ENCODE measurements at regions not wholly inside any gene's neighbourhood (a gene's known extent, or its start where the extent isn't known, plus 50 kb on each side); places are given as distances from the start of the nearest gene placed in this dataset.

GRCh38 chr18:29644276-29644675, 1398.3 kb downstream of the DSC3 start:
- no peak for DNase-seq (ENCODE audit: low read depth in 2 of 3, low spot score in 2 of 3)

- DNase-seq (ENCODE audit: low read depth in 2 of 3, low spot score in 2 of 3), result no peak
These were observed 1413.0 kb downstream of the DSC3 start for GRCh38 chr18:29629493-29630036.

GRCh38 chr18:29626094-29626493, 1416.4 kb downstream of the DSC3 start:
- no peak for DNase-seq (ENCODE audit: low read depth in 2 of 3, low spot score in 2 of 3)

DNA sequence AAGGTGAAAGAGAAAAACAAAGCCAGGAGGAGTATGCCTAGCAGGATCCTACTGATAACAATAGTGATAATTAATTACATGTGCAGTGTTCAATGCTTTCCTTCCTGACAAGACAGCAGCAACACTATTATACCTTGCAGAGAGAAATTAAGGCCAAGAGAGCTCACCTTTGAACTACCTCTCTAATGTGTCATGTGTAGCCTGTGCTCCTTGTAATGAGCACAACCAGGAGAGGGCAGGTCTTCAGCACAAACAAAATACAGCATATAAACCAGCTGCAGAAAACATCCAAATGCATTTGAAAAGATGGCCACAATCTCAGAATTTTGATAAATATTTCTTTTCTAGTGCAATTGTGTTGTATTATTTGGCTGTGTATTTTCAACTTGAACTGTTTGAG, 1425.7 kb downstream of the DSC3 start:
- no peak for DNase-seq (ENCODE audit: low read depth in 2 of 3, low spot score in 2 of 3)

GRCh38 chr18:29608982-29609381, 1432.1 kb upstream of the CDH2 start:
- no peak for DNase-seq (ENCODE audit: low read depth in 2 of 3, low spot score in 2 of 3)

GRCh38 chr18:29605365-29605764, 1428.4 kb upstream of the CDH2 start:
- DNase-seq (ENCODE audit: low read depth in 2 of 3, low spot score in 2 of 3), result no peak

DNA sequence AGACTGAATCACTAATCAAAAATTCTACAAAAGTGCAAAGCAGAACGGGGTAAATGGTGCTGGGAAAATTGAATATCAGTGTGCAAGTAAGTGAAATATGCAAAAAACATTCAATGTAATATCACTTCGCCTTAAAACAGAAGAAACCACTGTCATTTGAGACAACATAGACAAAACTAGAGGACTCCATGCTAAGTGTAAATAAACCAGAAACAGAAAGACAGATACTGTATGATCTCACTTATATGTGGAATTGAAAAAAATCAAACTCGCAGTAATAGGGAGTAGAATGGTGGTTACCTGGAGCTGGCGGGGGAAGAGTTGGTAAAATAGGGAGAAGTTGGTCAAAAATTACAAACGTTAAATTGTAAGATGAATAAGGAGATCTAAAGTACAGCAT, 1420.0 kb upstream of the CDH2 start:
- DNase-seq (ENCODE audit: low read depth in 2 of 3, low spot score in 2 of 3), result no peak

DNA sequence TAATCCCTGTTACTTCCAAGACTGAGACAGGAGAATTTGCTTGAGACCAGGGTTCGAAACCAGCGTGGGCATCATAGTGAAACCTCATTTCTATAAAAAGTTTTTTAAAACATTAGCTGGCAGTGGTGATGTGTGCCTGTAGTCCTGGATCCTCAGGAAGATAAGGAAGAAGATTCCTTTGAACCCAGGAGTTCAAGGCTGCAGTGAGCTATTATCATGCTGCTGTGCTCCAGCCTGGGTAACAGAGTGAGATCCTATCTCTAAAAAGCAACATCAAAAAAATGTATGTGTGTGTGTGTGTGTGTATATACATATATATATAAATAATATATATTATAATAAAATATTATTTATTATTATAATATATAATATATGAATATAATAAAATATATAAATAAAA, 1417.6 kb upstream of the CDH2 start:
- DNase-seq (ENCODE audit: low read depth in 2 of 3, low spot score in 2 of 3), result peak in 1 of 3 donors; percentile 0

- DNase-seq (ENCODE audit: low read depth in 2 of 3, low spot score in 2 of 3), result no peak
These were observed 1411.6 kb upstream of the CDH2 start for GRCh38 chr18:29588446-29589100.

DNA sequence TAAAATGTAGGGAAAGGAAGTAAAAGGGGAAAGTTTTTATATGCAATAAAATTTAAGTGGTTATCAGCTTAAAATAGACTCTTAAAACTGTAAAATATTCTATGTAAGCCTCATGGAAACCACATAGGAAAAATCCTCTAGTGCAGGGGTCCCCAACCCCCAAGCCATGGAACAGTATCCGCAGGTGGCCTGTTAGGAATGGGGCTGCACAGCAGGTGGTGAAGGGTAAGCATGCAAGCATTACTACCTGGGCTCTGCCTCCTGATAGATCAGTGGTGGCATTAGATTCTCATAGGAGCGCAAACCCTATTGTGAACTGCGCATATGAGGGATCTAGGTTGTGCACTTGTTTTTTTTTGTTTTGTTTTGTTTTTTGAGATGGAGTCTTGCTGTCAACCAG, 1409.3 kb upstream of the CDH2 start:
- DNase-seq (ENCODE audit: low read depth in 2 of 3, low spot score in 2 of 3), result no peak

- no peak for DNase-seq (ENCODE audit: low read depth in 2 of 3, low spot score in 2 of 3)
These were observed 1383.3 kb upstream of the CDH2 start for GRCh38 chr18:29560270-29560669.

DNA sequence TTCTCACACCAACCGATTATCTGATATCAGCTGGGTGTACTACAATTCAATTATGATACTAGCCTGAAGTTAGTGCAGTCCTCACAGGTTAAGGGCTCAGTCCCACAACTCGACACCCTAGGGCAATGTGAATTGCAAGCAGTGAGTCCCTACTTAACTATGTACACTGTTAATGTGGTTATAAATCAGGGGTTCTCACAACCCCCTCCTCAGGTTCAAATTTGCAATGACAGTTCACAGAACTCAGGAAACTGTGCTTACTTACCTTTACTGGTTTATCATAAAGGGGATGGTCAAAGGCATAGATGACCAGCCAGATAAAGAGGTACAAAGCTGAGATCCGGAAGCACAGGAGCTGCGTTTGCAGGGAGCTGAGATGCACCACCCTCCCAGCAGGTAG, 1379.1 kb upstream of the CDH2 start:
- no peak for DNase-seq (ENCODE audit: low read depth in 2 of 3, low spot score in 2 of 3)

- no peak for DNase-seq (ENCODE audit: low read depth in 2 of 3, low spot score in 2 of 3)
These were observed 1372.8 kb upstream of the CDH2 start for GRCh38 chr18:29549759-29550158.

DNA sequence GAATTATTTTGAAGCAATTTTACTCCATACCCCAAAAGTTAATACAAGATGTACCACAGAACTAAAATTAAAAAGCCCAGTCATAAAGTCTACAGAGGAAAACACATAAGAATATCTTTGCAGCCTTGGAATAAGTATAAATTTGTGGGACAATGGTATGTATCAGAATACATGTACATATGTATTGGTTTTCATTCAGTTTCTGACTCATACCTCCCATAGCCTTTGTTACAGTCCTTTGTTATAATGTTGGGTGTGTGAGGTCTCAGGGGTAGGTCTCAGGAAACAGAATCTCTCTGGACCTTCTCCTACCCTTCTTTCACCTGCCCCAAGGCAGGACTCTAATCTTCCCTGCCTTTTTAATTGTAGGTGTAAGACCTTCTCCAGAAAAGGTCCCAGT, 1370.7 kb upstream of the CDH2 start:
- no peak for DNase-seq (ENCODE audit: low read depth in 2 of 3, low spot score in 2 of 3)

DNA sequence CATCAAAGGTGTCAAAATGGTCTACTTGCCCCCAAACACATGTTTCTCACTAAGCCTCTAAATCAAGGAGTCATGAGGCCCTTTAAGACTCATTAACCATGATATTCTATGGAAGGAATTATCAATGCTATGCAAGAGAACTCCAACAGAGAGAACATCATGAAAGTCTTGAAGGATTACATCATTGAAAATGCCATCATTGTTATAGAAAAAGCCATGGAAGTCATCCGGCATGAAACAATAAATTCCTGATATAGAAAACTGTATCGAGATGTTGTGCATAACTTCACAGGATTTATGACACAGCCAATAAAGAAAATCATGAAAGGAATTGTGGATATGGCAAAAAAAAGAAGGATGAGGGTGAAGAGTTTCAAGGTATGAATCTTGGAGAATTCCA, 1363.6 kb upstream of the CDH2 start:
- DNase-seq (ENCODE audit: low read depth in 2 of 3, low spot score in 2 of 3), result no peak

GRCh38 chr18:29531746-29532145, 1354.8 kb upstream of the CDH2 start:
- no peak for DNase-seq (ENCODE audit: low read depth in 2 of 3, low spot score in 2 of 3)

DNA sequence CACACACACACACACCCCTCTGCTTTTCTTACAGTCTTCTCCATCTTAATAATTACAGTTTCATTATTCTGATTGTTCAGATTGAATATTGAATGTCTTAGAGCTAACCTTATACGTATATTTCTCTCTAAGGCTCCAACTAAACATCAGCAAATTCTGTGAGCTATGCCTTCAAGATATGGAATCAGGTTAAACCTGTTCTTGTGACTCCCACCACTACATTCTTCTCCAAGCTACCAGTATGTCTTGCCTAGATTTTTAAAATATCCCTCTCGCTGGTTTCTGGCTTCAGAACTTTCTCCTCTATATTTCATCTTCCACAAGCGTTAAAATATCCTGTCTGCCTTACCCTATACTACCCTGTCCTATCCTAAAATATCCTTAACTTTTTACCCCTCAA, 1346.4 kb upstream of the CDH2 start:
- DNase-seq (ENCODE audit: low read depth in 2 of 3, low spot score in 2 of 3), result no peak

DNA sequence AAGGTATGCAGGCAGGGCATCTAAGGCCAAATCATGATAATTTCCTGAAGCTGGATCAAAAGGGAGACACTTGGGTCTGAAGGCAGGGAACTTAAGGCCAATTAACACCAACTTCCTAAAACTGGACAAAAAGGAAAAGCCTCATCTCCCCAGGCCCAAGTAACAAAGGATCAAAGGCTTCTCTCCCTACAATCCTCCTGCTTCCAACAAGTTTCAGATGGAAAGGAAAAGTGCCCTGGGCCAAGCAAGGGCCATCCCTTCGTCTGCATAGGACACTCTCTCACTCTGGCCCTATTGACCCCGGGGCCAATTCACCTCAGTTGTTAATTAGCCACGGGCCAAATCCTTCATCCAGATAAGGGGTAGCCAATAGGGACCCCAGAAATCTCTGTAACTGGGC, 1335.8 kb upstream of the CDH2 start:
- no peak for DNase-seq (ENCODE audit: low read depth in 2 of 3, low spot score in 2 of 3)

- no peak for DNase-seq (ENCODE audit: low read depth in 2 of 3, low spot score in 2 of 3)
These were observed 1335.3 kb upstream of the CDH2 start for GRCh38 chr18:29512203-29512602.

DNA sequence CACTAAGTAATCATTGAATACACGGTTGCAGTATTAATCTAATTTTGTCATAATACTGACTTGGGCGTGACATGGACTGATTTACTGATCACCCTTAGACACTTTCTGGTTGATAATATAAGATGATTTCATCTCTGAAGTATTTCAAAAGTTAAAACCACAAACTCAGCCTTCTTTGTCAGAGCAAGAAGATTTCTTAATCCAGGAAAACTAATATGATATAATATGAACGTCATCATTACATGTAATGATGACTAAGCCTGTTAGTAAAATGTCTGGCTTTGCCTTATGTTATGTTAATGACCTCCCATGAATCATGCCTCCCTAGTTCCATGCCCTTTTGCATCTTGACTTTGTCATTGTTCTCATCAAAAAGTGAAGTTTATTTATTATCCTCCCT, 1325.0 kb upstream of the CDH2 start:
- DNase-seq (ENCODE audit: low read depth in 2 of 3, low spot score in 2 of 3), result no peak

GRCh38 chr18:29496152-29496680, 1319.3 kb upstream of the CDH2 start:
- DNase-seq (ENCODE audit: low read depth in 2 of 3, low spot score in 2 of 3), result no peak

DNA sequence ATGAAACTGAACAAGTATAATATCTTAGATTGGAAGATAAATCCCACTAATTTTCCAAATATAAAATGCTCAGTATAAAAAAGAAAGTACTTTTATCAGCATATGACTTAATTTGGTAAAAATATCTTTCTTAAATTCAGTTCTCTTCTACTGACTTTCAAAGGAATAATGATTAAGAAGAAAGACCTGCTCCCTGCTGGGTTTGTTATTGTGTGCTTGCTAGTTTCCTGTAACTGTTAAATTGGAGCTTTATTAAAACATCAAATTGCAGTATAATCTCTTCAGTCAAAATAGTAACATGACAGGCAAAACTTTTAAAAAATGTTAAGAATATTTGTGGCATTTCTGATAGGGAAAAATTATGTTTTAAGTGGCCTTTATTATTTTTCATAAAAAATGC, 1317.4 kb upstream of the CDH2 start:
- DNase-seq (ENCODE audit: low read depth in 2 of 3, low spot score in 2 of 3), result no peak

- DNase-seq (ENCODE audit: low read depth in 2 of 3, low spot score in 2 of 3), result no peak
These were observed 1315.0 kb upstream of the CDH2 start for GRCh38 chr18:29491907-29492306.

Data from hematopoietic multipotent progenitor cell (in vitro differentiated cells).